Right lung (tissue), 2 donors: ENCODE measurements at regions not wholly inside any gene's neighbourhood (a gene's known extent, or its start where the extent isn't known, plus 50 kb on each side); places are given as distances from the start of the nearest gene placed in this dataset.

Experiments
- DNase-seq, 2 donors: peaks; one replicate each; pipeline ENCODE4 v3.0.0-alpha.2; 2013

DNA sequence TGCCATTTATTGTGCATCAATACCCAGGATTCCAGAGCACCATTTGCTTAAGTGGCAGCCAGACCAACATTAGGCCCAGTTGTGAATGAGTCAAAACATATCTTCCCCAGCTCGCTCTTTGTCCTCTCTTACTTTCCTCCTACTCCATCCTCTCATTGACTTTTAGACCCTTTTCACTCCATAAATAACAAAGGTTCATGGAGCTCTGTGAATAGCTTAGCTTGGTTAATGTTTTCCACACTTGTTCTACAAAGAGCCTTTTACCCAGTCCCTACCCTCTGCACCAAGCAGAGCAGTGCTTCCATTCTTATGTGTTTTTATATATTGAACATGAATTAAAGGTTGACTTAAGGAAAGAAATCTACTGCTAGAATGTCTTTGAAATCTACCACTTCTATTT is 625.8 kb upstream of the FANCL start:
- DNase-seq, result no peak

GRCh38 chr2:58866527-58866926 is 625.4 kb upstream of the FANCL start:
- no peak for DNase-seq

- no peak for DNase-seq
Observed at GRCh38 chr2:58866040-58866439, 624.9 kb upstream of the FANCL start.

- no peak for DNase-seq
Observed at GRCh38 chr2:58865436-58865835, 624.3 kb upstream of the FANCL start.

DNA sequence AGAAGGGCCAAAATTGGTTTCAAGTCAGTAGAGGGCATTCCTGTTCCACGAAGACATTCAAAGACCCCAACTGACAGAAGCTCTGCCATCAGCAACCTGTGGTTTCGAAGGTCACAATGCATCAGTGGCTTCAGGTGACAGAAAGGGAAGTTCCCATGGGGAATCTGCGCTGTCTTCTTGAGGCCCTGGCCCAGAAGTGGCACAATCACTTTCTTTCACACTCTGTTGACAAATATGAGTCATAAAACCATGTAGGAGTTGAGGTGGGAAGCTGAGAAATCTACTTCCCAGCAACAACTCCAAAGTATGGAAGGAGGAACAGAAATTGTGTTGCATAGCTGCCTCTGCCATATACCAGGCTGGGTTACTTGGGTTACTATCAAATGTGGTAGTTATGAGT is 621.1 kb upstream of the FANCL start:
- no peak for DNase-seq

DNA sequence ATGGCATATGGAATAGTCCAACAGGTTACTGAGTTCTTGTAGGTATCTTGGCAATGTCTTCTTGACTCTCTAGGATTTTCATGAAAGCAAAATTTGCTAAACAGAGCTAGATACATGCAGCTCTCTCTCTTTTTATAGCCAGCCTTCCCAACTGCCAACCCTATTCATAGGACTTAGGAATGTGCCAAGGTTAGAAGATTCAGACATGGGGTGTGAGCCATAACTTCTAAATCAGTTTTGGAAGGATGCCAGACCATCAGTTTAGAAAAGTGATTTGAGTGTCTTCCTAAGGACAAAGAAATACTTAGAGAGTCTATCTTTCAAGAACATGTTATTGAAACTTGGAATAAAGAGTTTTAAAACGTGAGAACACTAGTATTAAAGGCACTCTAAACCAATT is 619.5 kb upstream of the FANCL start:
- no peak for DNase-seq

- no peak for DNase-seq
Observed at GRCh38 chr2:58856100-58856499, 615.0 kb upstream of the FANCL start.

DNA sequence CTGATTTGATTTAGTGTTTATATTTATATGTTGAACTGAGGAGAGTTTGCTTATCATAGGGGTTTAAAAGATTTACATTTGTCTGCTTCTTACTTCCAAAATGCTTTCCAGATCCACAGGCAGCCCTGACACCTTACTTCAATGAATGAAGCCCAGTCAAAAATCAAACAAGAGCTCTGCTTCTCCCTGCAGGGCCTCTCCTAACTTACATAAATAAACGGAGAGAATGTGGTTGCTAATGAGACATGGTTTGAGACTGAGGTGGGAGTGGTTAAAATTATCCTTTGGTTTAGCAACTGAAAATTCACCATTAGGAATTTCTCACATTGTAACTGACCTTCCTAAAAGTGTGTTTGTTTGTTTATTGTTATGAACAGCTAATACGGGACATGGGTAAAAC is 612.3 kb upstream of the FANCL start:
- DNase-seq, result no peak

DNA sequence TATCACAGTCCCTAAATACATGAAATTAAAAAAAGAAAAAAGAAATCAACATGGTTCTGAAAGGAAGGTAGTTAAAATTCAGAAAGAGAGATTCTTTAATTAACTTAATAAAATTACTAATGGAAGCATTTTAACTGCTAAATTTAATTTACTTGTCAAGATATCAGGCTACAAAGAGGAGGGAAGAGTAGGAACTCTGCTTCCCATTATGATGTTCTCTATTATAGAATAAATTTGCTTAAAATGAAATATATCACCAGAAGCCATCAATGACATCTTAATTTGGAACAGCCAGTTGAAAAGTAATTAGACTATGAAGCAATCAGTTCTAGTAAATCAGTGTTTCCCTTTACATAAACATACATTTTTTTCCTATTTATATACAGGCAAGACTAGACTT is 611.8 kb upstream of the FANCL start:
- DNase-seq, result no peak

DNA sequence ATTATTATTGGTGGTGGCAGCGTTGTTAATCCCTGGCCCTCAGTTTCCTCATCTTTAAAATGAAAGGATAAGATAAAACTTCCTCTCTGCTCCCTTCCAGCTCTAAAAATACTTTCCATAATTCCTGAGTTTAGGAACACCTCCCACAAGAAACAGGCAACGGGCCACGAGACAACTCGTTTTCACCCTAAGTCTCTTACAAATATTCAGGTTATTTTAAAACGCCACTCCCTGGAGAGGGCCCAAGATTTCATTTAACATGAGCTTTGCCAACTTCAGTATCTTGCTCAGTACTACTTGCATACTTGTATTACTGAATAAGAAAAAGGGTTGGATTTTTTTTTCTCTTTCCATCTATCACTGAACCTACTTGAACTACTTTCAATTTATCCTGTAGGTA is 611.1 kb upstream of the FANCL start:
- DNase-seq, result no peak

GRCh38 chr2:58851598-58851997 is 610.5 kb upstream of the FANCL start:
- no peak for DNase-seq

GRCh38 chr2:58845011-58845410 is 603.9 kb upstream of the FANCL start:
- DNase-seq, result no peak

DNA sequence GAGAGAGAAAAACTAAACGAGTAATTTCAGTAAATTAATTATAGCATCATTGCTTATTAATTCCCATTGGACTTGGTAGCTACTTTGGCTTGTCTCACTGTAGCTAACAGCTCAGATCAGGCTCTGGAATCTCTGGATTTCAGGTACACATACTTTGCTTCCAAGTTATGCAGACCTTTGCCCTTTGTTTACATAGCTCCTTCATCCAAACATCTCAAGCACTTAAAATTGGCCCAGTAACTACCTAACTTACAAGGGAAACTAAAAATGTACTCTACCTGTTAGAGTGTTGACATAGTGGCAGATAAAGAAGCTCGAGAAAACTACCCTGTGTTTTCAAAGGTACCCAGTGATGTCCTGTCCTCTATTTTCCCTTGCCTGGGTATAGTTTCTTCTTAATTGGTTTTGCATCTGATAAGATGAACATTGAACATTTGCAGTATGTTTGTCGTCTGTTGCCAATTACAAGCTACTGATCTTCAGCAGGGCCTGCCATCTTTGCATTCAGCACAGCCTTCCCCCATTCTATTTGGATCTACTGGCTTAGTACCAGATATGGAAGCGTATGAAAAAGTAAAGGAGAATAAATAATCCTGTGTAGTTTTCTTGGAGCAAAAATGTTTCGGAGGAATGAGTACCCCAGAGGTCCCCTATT is 601.5 kb upstream of the FANCL start:
- no peak for DNase-seq

- peak; percentile 16 to 26 for DNase-seq
Observed at GRCh38 chr2:58834404-58834803, 593.3 kb upstream of the FANCL start.

DNA sequence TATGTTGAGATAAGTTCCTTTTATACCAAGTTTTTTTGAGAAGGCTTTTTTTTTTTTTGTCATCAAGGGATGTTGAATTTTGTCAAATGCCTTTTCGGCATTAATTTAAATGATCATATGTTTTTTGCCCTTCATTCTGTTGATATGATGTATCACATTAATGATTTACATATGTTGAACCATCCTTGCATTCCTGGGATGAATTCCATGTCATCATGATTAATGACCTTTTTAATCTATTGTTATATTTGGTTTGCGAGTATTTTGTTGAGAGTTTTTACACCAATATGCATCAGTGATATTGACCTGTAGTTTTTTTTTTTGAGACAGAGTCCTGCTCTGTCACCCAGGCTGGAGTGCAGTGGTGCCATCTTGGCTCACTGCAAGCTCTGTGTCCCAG is 585.7 kb upstream of the FANCL start:
- no peak for DNase-seq

DNA sequence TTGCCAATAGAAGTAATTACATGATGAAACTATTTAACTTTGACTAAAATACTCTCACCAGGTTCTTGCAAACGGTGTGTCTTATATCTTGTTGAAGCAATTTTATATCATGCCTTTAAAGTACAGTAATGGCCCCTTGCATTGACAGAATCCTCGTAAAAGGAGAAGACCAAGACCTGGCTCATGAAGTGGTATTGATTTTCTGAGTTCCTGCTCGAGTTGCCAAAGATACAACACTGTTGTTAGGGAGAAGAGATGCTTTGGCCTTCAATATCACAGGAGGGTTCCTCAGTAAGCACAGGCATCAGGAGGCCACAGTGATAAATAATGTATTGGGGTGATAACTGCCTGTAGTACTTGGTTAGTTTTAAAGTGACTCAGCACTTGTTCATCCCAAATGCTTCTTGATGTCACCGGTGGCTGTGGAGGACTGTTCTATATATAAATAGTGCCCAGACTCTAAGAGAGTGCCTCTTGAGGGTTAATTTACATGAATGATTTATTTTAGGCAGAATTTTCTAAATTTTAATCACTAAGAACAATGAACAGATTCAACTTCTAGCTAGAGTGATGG is 571.7 kb upstream of the FANCL start:
- no peak for DNase-seq

GRCh38 chr2:58805126-58805525 is 564.0 kb upstream of the FANCL start:
- no peak for DNase-seq

DNA sequence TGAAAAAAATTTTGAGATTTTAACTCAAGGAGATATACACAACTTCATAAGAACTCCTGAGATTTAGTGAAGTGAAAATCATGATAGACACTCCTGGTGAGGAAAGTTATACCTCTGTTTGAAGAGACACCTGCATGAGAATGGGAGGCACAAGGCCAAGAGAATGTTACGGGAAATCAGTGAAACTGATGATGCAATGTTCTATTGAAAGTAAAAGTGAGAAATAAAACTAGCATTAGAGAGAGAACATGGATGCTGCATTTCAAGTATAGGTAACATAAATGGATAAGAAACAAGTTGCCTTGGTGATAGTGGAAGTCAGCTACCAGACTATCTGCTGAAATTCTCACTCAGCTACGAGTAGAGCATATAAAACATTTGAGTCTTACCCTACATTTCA is 562.1 kb upstream of the FANCL start:
- no peak for DNase-seq

- no peak for DNase-seq
Observed at GRCh38 chr2:58800881-58801280, 559.8 kb upstream of the FANCL start.

DNA sequence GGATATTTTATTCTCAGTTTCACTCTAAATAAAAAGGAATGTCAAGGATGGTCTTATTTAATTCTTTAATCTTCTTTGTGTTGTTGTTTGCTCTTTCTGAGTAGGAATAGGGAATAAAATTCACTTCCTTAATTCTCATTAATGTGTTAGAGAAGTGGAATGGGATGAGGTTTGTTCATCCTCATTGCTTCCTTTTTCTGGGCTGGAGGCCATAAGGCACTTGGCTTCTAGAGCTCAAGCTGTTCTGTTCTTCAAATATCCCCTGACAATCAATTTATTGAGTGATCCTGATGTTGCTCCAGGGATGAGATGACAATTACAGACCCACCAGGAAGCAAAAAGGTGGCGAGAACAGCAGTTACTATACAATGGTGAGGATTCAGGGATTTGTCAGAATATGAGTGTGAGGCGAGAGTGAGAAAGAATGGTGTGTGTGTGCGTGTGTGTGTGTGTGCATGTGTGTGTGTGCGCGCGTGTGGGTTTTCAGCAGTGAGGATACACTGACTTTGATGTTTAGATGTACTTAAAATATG is 557.6 kb upstream of the FANCL start:
- no peak for DNase-seq

DNA sequence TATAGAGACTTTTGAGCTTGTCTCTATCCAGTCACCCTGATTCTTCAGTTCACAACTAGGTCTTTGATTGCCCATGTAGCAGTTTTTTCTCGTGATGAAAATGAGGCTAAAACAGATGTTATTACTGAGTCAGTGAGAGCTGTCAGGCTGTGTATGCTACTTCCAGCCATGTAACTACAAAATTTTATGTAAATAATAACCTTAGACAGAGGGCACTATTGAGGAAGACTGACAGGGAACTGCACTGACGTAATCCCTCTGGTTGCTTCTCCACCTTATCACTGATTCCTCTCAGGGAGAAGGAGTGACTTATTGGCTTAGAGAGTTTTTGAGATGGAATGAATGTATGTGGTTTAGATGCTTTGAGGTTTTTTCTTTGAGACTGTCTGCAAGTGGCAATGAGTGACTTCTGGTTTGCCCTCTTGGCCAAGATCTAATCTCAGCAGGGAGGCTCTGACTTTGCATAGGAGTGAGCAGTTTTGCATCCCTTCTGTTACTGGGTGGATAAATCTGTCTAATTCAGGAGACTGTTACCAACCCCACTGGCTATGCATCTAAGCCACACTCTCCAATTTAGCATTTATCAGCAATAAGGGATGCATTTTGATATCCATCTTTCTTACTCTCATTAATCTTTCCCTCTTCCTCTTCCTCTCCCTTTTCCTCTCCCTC is 555.2 kb upstream of the FANCL start:
- DNase-seq, result no peak

- no peak for DNase-seq
Observed at GRCh38 chr2:58794916-58795315, 553.8 kb upstream of the FANCL start.

GRCh38 chr2:58794103-58794502 is 553.0 kb upstream of the FANCL start:
- DNase-seq, result no peak
